ENCODE measurements at regions not wholly inside any gene's neighbourhood (a gene's known extent, or its start where the extent isn't known, plus 50 kb on each side); places are given as distances from the start of the nearest gene placed in this dataset.
"Not testable (repeated sequence)": the region's sequence is repeated elsewhere in the genome, so short reads cannot be mapped to it uniquely, and the experiment has no call there.

DNA sequence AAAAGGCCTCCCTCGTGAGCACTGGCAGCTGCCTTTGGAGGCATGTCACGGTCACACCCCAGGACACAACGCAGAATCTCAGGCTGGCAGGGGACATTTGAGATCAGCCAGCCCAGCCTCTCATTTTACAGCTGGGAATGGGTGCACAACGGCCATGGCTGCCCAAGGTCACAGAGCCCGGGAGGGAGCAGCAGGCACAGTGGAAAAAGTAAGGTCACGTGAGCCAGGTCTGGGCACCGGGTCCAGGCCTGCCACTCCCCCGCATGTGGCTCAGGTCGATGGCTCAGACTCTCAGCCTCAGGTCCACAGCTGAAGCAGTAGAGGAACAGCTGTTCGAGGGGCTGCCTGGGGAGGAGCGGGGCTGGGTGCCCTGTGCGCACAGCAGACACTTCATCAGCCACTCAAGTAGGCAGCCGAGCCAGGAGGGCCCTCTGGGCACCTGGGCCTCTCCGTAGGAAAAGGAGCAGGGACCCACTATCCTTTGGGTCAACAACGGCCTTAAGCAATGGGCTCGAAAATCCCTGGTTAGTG, 260.6 kb downstream of the GOLGA6L6 start:
- H3K4me1 ChIP-seq, result no peaks in the 10 kb centered on the region
- no peaks in the 10 kb centered on the region for H3K27me3 ChIP-seq
- H3K36me3 ChIP-seq, result no peaks in the 10 kb centered on the region
- DNase-seq (ENCODE audit: low spot score), result no peak
- TF ChIP-seq, protein P1, sequence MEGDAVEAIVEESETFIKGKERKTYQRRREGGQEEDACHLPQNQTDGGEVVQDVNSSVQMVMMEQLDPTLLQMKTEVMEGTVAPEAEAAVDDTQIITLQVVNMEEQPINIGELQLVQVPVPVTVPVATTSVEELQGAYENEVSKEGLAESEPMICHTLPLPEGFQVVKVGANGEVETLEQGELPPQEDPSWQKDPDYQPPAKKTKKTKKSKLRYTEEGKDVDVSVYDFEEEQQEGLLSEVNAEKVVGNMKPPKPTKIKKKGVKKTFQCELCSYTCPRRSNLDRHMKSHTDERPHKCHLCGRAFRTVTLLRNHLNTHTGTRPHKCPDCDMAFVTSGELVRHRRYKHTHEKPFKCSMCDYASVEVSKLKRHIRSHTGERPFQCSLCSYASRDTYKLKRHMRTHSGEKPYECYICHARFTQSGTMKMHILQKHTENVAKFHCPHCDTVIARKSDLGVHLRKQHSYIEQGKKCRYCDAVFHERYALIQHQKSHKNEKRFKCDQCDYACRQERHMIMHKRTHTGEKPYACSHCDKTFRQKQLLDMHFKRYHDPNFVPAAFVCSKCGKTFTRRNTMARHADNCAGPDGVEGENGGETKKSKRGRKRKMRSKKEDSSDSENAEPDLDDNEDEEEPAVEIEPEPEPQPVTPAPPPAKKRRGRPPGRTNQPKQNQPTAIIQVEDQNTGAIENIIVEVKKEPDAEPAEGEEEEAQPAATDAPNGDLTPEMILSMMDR (IDR thresholded peaks at IDR 0.05), result no peak
- no peak overlapping the region for H3K27ac ChIP-seq
- peaks cover 0 to 16% of the 10 kb centered on the region in 2 donors for H3K9me3 ChIP-seq
- no peak overlapping the region for H3K4me3 ChIP-seq

DNA sequence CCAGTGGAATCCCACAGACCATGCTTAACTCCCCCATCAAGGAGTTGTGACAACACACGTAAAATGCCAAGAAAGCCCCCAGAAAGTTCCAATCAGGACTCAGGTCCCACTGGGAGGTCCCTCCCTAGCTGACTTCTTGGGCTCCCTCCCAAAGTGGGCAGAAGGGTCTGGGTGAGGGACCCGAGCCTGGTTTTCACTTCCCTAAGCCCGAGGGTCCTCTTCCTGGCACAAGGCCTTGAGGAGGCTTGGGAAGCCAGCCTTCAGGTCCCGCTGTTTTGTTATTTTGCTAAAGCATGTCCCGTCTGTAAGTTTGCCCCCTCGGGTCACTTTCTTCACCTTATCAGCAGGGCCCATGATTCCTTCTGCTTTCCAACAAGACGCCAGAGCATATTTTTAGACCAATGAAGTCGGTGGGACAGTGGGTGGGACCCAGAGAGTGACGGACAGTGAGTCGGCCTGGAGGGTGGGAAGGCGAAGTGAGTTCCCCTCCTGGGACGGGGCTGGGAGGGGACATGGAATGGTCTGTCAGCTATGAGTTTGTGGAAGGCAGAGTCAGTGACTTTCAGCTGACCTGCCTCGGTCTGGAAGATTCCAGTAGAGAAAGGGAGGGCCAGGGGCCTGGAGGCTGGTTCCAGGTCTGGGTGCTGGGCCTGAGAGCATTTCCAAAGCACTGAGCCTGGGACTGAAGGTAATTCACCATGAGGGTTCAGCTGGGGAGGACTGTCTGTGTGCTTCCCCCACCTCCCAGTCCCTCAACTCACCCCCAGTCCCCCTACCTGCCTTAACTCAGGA, 261.3 kb downstream of the GOLGA6L6 start:
- peaks cover 0 to 16% of the 10 kb centered on the region in 2 donors for H3K9me3 ChIP-seq
- not testable (repeated sequence) for DNase-seq (ENCODE audit: low spot score); H3K4me1 ChIP-seq

DNA sequence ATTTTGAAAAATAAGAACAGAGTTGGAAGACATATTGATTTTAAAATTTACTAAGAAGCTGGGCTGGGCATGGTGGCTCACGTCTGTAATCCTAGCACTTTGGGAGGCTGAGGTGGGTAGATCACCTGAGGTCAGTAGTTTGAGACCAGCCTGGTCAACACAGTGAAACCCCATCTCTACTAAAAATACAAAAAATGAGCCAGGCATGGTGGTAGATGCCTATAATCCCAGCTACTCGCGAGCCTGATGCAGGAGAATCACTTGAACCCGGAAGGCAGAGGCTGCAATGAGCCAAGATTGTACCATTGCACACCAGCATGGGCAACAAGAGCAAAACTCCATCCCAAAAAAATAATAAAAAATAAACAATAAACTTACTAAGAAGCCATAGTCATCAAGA, 262.5 kb downstream of the GOLGA6L6 start:
- not testable (repeated sequence) for H3K4me3 ChIP-seq; H3K4me1 ChIP-seq; H3K36me3 ChIP-seq; H3K27me3 ChIP-seq; H3K27ac ChIP-seq; DNase-seq (ENCODE audit: low spot score)
- H3K9me3 ChIP-seq, result peaks cover 0 to 16% of the 10 kb centered on the region in 2 donors

More for the DNA sequence above, 261.3 kb downstream of the GOLGA6L6 start:
- H3K27me3 ChIP-seq, H3K36me3 ChIP-seq, H3K4me3 ChIP-seq, H3K27ac ChIP-seq: not testable (repeated sequence)

DNA sequence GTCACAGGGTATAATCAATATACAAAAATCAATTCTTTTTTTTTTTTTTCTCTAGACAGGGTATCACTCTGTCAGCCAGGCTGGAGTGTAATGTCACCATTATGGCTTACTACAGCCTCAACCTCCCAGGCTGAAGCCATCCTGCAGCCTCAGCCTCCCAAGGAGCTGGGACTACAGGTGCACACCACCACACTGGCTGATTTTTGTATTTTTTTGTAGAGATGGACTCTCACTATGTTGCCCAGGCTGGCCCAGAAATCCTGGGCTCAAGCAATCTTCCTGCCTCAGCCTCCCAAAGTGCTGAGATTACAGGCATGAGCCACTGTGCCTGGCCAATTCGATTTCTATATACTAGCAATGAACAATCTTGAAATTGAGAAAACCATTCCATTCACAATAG, 263.2 kb downstream of the GOLGA6L6 start:
- not testable (repeated sequence) for DNase-seq (ENCODE audit: low spot score); H3K4me3 ChIP-seq; H3K27me3 ChIP-seq; H3K36me3 ChIP-seq; H3K4me1 ChIP-seq; H3K27ac ChIP-seq
- H3K9me3 ChIP-seq, result peaks cover 0 to 16% of the 10 kb centered on the region in 2 donors

DNA sequence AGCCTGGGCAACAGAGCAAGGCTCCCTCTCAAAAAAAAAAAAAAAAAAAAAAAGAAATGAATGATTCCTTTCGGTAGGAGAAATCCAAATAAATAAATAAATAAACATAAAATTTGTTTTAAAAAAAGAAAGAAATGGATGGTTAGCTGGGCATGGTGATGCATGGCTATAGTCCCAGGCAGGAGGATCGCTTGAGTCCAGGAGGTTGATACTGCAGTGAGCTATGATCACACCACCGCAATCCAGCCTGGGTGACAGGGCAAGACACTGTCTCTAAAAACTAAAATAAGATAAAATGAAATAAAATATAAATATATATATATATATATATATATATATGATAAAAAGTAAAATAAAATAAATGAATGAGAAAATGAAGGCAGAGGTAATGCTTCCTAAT, 264.1 kb downstream of the GOLGA6L6 start:
- H3K36me3 ChIP-seq; H3K4me3 ChIP-seq; H3K4me1 ChIP-seq; H3K27ac ChIP-seq; DNase-seq (ENCODE audit: low spot score); H3K27me3 ChIP-seq: not testable (repeated sequence)
- H3K9me3 ChIP-seq, result peaks cover 0 to 13% of the 10 kb centered on the region in 2 donors

DNA sequence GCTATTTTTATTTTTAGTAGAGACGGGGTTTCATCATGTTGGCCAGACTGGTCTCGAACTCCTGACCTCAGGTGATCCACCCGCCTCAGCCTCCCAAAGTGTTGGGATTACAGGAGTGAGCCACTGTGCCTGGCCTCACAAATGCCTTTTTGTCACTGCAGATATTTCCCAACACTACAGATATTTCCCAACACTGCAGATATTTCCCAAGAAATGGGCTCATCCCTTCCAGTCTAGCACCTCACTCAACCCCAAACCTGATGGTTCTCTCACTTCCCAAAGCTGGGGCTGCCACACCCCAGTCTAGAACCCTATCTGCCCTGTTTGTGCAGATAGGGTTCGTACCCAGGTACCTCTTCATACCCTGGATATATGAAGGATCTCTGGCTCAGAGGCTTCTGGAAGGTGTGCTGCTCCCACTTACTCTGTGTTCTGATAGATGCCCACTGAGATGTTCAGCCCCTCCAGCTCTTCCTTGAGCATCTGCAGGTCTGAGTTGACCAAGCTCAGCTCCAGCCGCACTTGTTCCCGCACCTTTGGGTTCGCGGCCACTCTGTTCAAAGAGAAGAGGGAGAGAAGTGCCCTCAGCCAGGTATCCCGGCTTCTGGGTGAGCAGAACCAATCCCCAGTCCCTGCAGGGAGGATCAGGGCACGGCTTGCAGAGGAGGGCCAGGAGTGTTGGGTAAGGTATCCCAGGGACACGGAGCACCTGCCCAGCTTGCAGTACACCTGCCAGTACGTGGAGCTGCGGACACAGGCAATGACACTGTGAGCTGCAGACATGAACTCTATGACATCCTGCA, 265.1 kb downstream of the GOLGA6L6 start:
- not testable (repeated sequence) for H3K4me3 ChIP-seq; H3K9me3 ChIP-seq; H3K4me1 ChIP-seq; H3K27me3 ChIP-seq; DNase-seq (ENCODE audit: low spot score); H3K36me3 ChIP-seq; H3K27ac ChIP-seq

DNA sequence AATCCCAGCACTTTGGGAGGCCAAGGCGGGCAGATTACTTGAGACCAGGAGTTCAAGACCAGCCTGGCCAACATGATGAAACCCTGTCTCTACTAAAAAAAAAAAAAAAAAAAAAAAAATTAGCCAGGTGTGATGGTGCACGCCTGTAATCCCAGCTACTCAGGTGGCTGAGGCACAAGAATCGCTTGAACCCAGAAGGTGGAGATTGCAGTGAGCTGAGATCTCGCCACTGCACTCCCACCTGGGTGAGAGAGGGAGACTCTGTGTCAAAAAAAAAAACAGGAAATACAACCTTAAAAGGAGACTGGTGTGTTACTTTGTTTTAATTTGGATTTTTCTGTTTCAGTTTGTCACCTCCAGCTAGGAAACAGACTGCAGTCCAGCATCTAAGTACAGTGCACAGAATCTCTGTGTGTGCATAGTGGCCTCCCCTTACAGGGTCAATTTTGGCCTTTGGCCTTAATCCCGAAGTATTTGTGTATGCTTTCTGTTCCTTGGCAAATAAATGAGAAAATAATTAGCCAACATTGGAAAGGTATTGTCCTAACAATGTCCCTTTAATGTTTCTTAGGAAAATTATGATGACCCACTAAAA, 266.1 kb downstream of the GOLGA6L6 start:
- H3K9me3 ChIP-seq; DNase-seq (ENCODE audit: low spot score); H3K4me3 ChIP-seq; H3K27me3 ChIP-seq; H3K4me1 ChIP-seq; H3K27ac ChIP-seq; H3K36me3 ChIP-seq: not testable (repeated sequence)

DNA sequence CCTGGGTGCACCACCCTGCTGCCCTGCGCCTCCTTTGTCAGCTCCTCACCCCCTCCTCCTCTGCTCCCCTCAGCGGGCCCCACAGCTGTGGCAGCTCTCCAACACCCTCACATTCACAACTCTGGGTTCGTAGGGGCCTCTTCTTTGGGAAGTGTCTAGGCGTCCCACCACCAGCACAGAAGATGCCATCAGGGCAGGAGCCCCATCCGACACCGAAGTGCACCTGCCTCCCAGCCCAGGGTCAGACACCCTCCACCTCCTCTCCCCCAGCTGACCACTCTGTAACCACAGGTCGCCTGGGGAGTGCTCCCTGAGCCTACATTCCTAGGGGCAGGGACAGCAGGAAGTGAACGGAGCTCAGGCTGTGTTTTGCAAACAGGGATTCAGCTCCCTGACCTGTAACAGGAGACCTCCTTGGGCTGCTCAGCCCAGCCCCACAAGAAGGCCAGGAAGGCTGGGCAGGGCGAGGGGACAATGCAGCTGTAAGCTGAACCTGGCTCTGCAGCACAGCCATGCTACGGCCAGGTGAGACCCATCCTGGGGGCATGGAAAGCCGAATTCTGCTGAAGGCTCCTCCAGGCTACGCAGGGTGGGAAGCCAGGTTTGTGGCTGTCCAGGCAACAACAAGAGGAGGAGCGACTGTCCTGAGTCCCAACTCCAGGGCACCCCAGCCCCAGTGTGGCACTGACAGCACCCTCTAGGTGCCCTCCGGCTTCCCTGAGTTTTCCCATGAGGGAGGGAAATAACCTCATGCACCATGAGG, 269.0 kb downstream of the GOLGA6L6 start:
- H3K27ac ChIP-seq, result no peak overlapping the region
- no peaks in the 10 kb centered on the region for H3K4me1 ChIP-seq
- no peaks in the 10 kb centered on the region for H3K36me3 ChIP-seq
- TF ChIP-seq, protein P1 (IDR thresholded peaks at IDR 0.05), result no peak
- no peak for DNase-seq (ENCODE audit: low spot score)
- H3K4me3 ChIP-seq, result no peak overlapping the region
- no peaks in the 10 kb centered on the region for H3K27me3 ChIP-seq
- H3K9me3 ChIP-seq, result peaks cover 0 to 3% of the 10 kb centered on the region in 2 donors
